Adipose tissue (tissue), 3 donors: ENCODE measurements at regions not wholly inside any gene's neighbourhood (a gene's known extent, or its start where the extent isn't known, plus 50 kb on each side); places are given as distances from the start of the nearest gene placed in this dataset.

ENCODE experiments used
- H3K27ac ChIP-seq: one replicate; pipeline ENCODE4 v1.5.1; 2013; ENCODE audit warnings: low read depth, low read length
- WGBS, 3 donors: extraction: QIAGEN DNeasy Blood & Tissue Kit; methylation state at CpG; one replicate each; pipeline ENCODE4 v1.1.7; 2013; 5-methylcytosine and 5-hydroxymethylcytosine counted together
- donor health status: healthy with polysubstance abuse.
- donor health status: Bipolar disorder and iron deficiency.
- donor health status: healthy.

GRCh38 chr1:232191560-232191959, 438.4 kb downstream of the SIPA1L2 start:
- 89 to 95% (median 92%) methylated on average over 6 of the region's 6 CpGs for WGBS, 3 donors
- H3K27ac ChIP-seq: no peak overlapping the region

GRCh38 chr1:232188318-232188717, 441.6 kb downstream of the SIPA1L2 start:
- 89 to 94% (median 91%) methylated on average over 2 of the region's 2 CpGs for WGBS, 3 donors
- H3K27ac ChIP-seq: no peak overlapping the region

GRCh38 chr1:232186931-232187330, 443.0 kb downstream of the SIPA1L2 start:
- no peak overlapping the region for H3K27ac ChIP-seq
- WGBS, 3 donors: 74 to 83% (median 78%) methylated on average over 3 of the region's 3 CpGs

GRCh38 chr1:232184561-232185530, 445.1 kb downstream of the SIPA1L2 start:
- 76 to 84% (median 79%) methylated on average over 18 of the region's 18 CpGs for WGBS, 3 donors
- no peak overlapping the region for H3K27ac ChIP-seq

GRCh38 chr1:232183802-232184201, 446.1 kb downstream of the SIPA1L2 start:
- no peak overlapping the region for H3K27ac ChIP-seq

- 75 to 84% (median 81%) methylated on average over 8 of the region's 8 CpGs for WGBS, 3 donors
- H3K27ac ChIP-seq: no peak overlapping the region
These were observed 446.6 kb downstream of the SIPA1L2 start for GRCh38 chr1:232183266-232183800.

- WGBS, 3 donors: 70 to 89% (median 87%) methylated on average over 8 of the region's 8 CpGs
- no peak overlapping the region for H3K27ac ChIP-seq
These were observed 447.7 kb downstream of the SIPA1L2 start for GRCh38 chr1:232182236-232182635.

- 80 to 92% (median 92%) methylated on average over 3 of the region's 3 CpGs for WGBS, 3 donors
- no peak overlapping the region for H3K27ac ChIP-seq
These were observed 449.2 kb downstream of the SIPA1L2 start for GRCh38 chr1:232180779-232181136.

GRCh38 chr1:232179896-232180778, 449.8 kb downstream of the SIPA1L2 start:
- H3K27ac ChIP-seq: no peak overlapping the region
- WGBS, 3 donors: 60 to 70% (median 61%) methylated on average over 10 of the region's 10 CpGs

- H3K27ac ChIP-seq: no peak overlapping the region
- 88 to 93% (median 91%) methylated on average over 2 of the region's 2 CpGs for WGBS, 3 donors
These were observed 451.7 kb downstream of the SIPA1L2 start for GRCh38 chr1:232178191-232178590.

- WGBS, 3 donors: 88 to 96% (median 91%) methylated on average over 2 of the region's 2 CpGs
- no peak overlapping the region for H3K27ac ChIP-seq
These were observed 452.5 kb downstream of the SIPA1L2 start for GRCh38 chr1:232177438-232177837.

- no peak overlapping the region for H3K27ac ChIP-seq
- 86 to 93% (median 91%) methylated on average over 2 of the region's 2 CpGs for WGBS, 3 donors
These were observed 453.7 kb downstream of the SIPA1L2 start for GRCh38 chr1:232176222-232176621.

- no peak overlapping the region for H3K27ac ChIP-seq
- WGBS, 3 donors: 38 to 55% (median 43%) methylated on average over 5 of the region's 5 CpGs
These were observed 455.6 kb downstream of the SIPA1L2 start for GRCh38 chr1:232174306-232174705.

GRCh38 chr1:232172563-232172962, 457.4 kb downstream of the SIPA1L2 start:
- WGBS, 3 donors: 41 to 42% (median 42%) methylated on average over 3 to 4 of the region's 4 CpGs
- H3K27ac ChIP-seq: no peak overlapping the region

- 86 to 95% (median 93%) methylated on average over 1 of the region's 1 CpG for WGBS, 3 donors
- H3K27ac ChIP-seq: no peak overlapping the region
These were observed 459.0 kb downstream of the SIPA1L2 start for GRCh38 chr1:232170909-232171308.

GRCh38 chr1:232169436-232169835, 460.5 kb downstream of the SIPA1L2 start:
- no peak overlapping the region for H3K27ac ChIP-seq
- 96 to 98% (median 96%) methylated on average over 5 of the region's 5 CpGs for WGBS, 3 donors

GRCh38 chr1:232168508-232168907, 461.4 kb downstream of the SIPA1L2 start:
- H3K27ac ChIP-seq: no peak overlapping the region
- 36 to 94% (median 70%) methylated on average over 2 of the region's 2 CpGs for WGBS, 3 donors

- WGBS, 3 donors: 37 to 61% (median 40%) methylated on average over 4 of the region's 4 CpGs
- no peak overlapping the region for H3K27ac ChIP-seq
These were observed 463.0 kb downstream of the SIPA1L2 start for GRCh38 chr1:232166942-232167341.
